HCEC 1CT (cell line): ENCODE measurements at regions not wholly inside any gene's neighbourhood (a gene's known extent, or its start where the extent isn't known, plus 50 kb on each side); places are given as distances from the start of the nearest gene placed in this dataset.
"Not testable (repeated sequence)": the region's sequence is repeated elsewhere in the genome, so short reads cannot be mapped to it uniquely, and the experiment has no call there.

Source experiments
- DNase-seq: peaks from one replicate; pipeline ENCODE4 v3.0.0-alpha.2; 2017

- DNase-seq: no peak
These were observed 254.0 kb upstream of the STXBP6 start for GRCh38 chr14:25303934-25304333.

- no peak for DNase-seq
These were observed 248.3 kb upstream of the STXBP6 start for GRCh38 chr14:25298238-25298637.

DNA sequence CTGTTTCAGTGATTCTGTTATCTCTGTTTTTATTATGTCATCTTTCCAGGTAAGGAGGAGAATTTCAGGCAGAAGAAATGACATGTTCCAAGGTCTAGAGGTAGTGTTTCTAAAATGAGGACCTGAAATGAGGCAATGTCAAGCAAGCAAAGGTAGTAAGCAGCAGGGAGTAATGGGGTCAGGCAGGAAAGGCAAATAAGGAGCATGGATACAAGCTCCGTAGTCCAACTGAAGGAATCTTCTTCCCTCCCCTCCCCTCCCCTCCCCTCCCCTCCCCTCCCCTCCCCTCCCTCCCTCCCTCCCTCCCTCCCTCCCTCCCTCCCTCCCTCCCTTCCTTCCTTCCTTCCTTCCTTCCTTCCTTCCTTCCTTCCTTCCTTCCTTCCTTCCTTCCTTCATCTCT lies 240.2 kb upstream of the STXBP6 start:
- not testable (repeated sequence) for DNase-seq

- no peak for DNase-seq
These were observed 224.6 kb upstream of the STXBP6 start for GRCh38 chr14:25274529-25274928.

DNA sequence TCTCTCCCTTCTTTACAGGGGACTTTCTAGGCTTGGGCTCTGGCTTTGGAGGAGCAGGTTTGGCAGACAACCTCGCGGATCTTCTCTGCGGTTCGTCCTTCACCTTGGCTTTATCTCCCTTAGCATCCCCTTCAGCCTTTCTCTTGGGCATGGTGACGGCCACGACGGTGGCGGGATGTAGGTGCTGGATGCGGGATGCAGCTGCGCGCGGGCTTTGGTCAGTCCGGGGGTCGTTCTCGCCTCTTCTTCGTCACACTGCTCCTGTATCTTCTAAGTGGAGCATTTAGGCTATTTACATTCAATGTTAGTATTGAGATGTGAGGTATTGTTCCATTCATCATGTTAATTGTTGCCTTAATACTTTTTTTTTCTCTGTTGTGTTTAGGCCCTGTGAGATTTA lies 217.2 kb upstream of the STXBP6 start:
- no peak for DNase-seq

DNA sequence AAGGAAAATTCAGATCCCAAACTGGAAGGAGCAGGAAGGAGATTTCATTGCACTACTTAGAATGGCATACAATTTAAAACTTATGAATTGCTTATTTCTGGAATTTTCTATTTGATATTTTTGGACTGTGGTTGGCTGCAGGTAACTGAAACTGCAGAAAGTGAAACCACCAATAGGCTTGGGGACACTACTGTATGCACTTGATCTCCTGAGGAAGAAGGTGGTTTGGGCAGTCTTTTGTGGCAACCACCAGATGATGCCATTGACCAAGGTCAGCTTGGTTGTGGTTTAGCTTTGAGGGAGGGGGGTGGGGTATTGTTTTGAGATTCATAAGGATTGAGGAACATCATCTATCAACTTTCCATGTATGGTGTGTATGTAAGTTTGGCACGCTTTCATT lies 209.5 kb upstream of the STXBP6 start:
- no peak for DNase-seq

GRCh38 chr14:25252793-25253192 lies 202.8 kb upstream of the STXBP6 start:
- DNase-seq: no peak

DNA sequence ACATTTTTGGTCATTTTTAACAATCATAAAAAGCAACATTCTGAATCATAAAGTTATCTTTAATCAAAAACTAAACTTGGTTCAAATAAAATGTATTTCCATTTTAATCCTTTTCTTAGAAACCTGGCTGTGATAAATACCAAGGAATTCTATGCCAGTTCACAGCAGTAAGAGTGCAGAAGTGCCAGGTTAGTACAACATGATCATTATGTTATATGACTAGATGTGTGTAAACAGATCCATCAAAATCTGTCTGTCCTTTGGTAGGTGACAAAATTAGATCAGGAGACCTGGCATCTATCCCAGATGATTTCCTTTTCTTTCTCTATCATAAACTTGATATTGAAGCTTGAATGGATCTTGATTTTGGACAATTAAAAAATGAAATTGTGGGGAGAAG lies 200.6 kb upstream of the STXBP6 start:
- no peak for DNase-seq

DNA sequence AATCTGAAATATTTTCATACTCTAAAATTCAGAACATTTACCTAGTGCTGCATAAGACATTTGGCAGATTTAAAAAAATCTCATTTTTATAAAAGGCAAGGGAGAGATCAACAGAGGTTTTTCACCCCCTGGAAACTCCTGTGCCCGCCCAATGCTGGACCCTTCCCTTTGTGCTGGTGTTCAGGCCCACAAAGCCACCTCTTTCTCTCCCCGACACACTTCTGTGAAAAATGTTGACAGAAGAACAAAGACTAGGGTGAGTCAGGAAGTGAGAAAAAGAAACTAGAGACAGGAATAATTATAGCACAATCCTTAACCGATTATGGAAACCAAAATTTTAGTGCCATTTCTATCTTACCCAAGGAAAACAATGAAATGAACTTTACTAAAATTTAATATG lies 197.7 kb upstream of the STXBP6 start:
- no peak for DNase-seq

- no peak for DNase-seq
These were observed 196.8 kb upstream of the STXBP6 start for GRCh38 chr14:25246751-25247150.

- DNase-seq: no peak
These were observed 189.2 kb upstream of the STXBP6 start for GRCh38 chr14:25239170-25239569.

DNA sequence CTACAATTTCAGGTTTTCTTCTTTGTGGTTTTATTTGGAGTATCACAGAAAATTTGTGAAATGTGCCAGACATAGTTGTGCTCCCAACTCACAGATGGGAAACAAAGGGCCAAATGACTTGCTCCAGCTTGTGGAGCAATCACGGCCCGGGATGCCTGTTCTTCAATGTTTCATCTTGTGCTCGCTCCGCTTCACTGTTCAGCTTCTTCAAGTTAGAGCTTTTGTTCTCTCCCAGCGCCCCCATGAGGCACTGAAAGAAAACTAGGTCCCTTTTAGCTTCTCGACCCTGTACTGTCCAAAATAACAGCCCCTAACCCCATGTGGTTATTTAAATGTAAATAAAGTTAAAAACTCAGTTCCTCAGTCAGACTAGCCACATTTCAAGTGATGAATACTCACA lies 187.9 kb upstream of the STXBP6 start:
- DNase-seq: peak; percentile 15

DNA sequence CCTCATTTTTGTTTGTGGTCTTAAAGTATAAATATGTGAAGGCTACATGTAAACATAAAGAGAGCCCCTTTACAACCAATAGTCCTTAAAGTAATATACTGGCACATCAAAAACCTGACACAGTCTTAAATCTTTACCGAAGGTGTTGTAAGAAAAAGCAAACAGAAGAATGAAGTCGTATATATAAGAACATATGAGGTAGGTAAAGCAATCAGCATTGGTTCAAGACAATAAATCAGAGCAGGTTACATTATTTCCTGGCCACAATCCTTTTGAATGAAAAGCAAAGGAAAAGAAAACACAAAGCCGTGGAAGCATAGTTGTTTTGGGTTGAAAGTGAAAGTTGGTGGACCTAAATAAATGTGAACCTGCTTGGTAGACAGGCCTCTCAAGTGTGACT lies 183.7 kb upstream of the STXBP6 start:
- no peak for DNase-seq

DNA sequence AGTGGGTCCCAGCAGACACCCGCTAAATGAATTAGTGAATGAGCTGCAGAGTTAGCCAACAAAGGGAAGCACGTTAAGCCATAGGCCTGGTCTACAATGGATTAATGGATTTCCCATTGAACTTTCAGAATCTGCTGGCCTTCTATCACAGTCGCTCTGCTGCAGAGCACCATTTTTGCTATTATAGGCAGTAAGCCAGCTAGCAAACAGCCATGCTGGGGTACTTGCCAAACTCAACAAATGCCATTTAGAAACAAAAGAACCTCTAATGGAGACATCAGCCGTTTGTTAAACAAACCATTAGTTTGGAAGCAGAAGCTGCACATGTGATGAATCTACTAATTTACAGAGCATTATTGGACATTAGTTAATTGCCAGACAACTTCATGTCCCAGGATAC lies 181.1 kb upstream of the STXBP6 start:
- DNase-seq: no peak

DNA sequence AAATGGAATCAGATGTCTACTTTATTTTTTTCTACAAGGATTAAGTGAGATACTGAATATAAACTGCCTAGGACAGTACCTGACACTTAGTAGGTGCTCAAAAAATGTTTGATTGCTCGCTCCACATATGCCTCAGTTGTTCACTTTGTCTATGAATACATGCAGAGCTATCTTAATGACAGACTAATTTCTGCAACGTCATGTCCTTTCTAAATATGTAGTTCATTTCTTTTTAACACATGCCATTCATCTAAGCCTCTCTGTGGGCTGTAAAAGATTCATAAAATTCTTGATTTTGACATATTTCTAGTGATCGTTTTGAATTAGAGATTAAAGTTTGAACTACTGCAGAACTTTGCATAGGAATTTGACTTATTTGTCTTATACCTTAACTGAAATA lies 176.3 kb upstream of the STXBP6 start:
- DNase-seq: no peak

GRCh38 chr14:25222256-25222655 lies 172.3 kb upstream of the STXBP6 start:
- no peak for DNase-seq

- DNase-seq: no peak
These were observed 170.6 kb upstream of the STXBP6 start for GRCh38 chr14:25220514-25220913.

DNA sequence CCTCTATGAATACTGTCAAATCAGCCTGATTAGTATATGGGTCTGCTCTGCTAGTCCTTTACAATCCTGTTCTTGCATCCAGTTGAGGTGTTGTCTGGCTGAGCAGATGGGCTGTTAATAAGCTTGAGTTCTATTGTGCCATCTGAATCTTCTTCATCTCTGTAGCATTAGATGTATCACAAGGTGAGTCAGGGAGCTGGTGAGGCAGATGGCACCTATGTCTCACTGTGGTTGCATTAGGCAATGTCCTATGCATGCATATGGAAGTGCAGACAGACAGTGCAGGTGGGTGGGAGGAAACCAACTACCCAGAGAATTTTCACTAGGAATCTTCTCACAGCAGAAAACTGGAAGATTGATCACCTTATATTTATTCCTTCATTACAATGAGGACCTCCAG lies 165.7 kb upstream of the STXBP6 start:
- no peak for DNase-seq

DNA sequence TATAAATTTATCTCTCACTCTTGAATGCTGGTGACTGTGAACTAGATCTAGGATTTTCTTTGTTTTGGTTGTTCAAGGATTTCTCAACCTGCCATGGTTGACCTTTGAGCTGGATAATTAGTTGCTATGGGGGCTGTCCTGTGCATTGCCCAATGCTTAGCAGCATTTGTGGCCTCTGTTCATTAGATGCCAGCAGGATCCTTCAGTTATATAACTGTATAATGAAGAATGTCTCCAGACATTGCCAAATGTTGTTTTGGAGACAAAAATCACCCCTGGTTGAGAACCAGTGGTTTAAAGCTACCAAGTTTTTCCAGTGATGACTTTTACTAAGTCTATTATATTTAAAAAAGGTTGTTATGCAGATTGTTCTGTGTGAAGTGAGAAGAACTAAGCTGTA lies 147.9 kb upstream of the STXBP6 start:
- no peak for DNase-seq

GRCh38 chr14:25180221-25180620 lies 130.3 kb upstream of the STXBP6 start:
- no peak for DNase-seq

DNA sequence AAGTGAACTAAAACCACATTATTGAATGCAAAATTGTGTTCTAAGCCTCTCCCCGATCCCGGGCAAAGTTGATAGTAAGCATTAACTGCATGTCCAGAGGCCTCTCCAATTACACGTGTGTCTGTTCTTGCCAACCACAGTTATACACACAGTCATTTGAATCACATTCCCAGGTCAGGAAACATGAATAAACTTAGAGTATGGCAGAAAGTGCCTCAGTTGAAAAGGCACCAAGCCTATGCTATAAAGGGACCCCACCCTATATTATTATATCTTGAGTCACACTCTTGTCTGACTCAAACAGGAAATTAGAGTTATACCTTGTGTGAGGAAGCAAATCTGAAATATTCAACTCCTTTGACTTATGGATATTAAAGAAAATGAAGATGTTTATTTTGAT lies 128.3 kb upstream of the STXBP6 start:
- no peak for DNase-seq

GRCh38 chr14:25150934-25151790 lies 101.2 kb upstream of the STXBP6 start:
- peak; percentile 76 for DNase-seq

GRCh38 chr14:25150401-25150800 lies 100.5 kb upstream of the STXBP6 start:
- DNase-seq: peak; percentile 35

GRCh38 chr14:25140411-25140810 lies 90.5 kb upstream of the STXBP6 start:
- DNase-seq: no peak

DNA sequence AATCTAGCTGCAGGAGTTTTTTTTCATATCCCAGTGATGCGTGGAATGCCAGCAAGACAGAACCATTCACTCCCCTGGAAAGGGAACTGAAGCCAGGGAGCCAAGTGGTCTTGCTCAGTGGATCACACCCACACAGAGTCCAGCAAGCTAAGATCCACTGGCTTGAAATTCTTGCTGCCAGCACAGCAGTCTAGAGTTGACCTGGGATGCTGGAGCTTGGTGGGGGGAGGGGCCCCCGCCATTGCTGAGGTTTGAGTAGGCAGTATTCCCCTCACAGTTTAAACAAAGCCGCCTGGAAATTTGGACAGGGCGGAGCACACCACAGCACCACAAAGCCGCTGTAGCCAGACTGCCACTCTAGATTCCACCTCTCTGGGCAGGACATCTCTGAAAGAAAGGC lies 86.9 kb upstream of the STXBP6 start:
- DNase-seq: no peak
